ENCODE measurements at regions not wholly inside any gene's neighbourhood (a gene's known extent, or its start where the extent isn't known, plus 50 kb on each side); places are given as distances from the start of the nearest gene placed in this dataset.
"Not testable (repeated sequence)": the region's sequence is repeated elsewhere in the genome, so short reads cannot be mapped to it uniquely, and the experiment has no call there.

GRCh38 chr10:21403256-21404015 is 122.0 kb downstream of the SKIDA1 start:
- DNase-seq = no peak

GRCh38 chr10:21402606-21403083 is 122.8 kb downstream of the SKIDA1 start:
- DNase-seq = no peak

- no peak for DNase-seq
Observed at GRCh38 chr10:21401196-21401595, 124.3 kb downstream of the SKIDA1 start.

GRCh38 chr10:21399392-21400035 is 126.0 kb downstream of the SKIDA1 start:
- no peak for DNase-seq

- no peak for DNase-seq
Observed at GRCh38 chr10:21398563-21399231, 126.8 kb downstream of the SKIDA1 start.

GRCh38 chr10:21396889-21397288 is 128.6 kb downstream of the SKIDA1 start:
- no peak for DNase-seq

- no peak for DNase-seq
Observed at GRCh38 chr10:21393931-21394330, 131.6 kb downstream of the SKIDA1 start.

GRCh38 chr10:21388589-21388988 is 136.9 kb downstream of the SKIDA1 start:
- no peak for DNase-seq

GRCh38 chr10:21387868-21388267 is 137.6 kb downstream of the SKIDA1 start:
- DNase-seq = no peak

- DNase-seq = no peak
Observed at GRCh38 chr10:21385996-21386585, 139.4 kb downstream of the SKIDA1 start.

GRCh38 chr10:21385536-21385935 is 139.9 kb downstream of the SKIDA1 start:
- DNase-seq = no peak

- no peak for DNase-seq
Observed at GRCh38 chr10:21379143-21379542, 146.3 kb downstream of the SKIDA1 start.

- DNase-seq = not testable (repeated sequence)
Observed at GRCh38 chr10:21375274-21375673, 150.2 kb downstream of the SKIDA1 start.

- DNase-seq = not testable (repeated sequence)
Observed at GRCh38 chr10:21373881-21374280, 151.6 kb downstream of the SKIDA1 start.

- DNase-seq = peak; percentile 36 to 40
Observed at GRCh38 chr10:21372651-21373410, 152.7 kb downstream of the SKIDA1 start.

GRCh38 chr10:21369697-21370096 is 155.8 kb downstream of the SKIDA1 start:
- no peak for DNase-seq

GRCh38 chr10:21368728-21369425 is 156.6 kb downstream of the SKIDA1 start:
- DNase-seq = no peak

- no peak for DNase-seq
Observed at GRCh38 chr10:21368022-21368582, 157.4 kb downstream of the SKIDA1 start.

- not testable (repeated sequence) for DNase-seq
Observed at GRCh38 chr10:21366108-21366507, 159.4 kb downstream of the SKIDA1 start.

GRCh38 chr10:21364196-21365114 is 161.0 kb downstream of the SKIDA1 start:
- DNase-seq = no peak
